PC-9 (cell line): ENCODE measurements at regions not wholly inside any gene's neighbourhood (a gene's known extent, or its start where the extent isn't known, plus 50 kb on each side); places are given as distances from the start of the nearest gene placed in this dataset.

Experiments used
- BruUV-seq: library from RNA; stranded (reverse); fragments of 400-500 nt; replicated peaks from 2 replicates; lab custom pipeline; 2021; lab: Mats Ljungman, UMichigan
- CTCF ChIA-PET: fragments of 300-600 bp; sonication (Branson Sonifier 250); formaldehyde crosslinking; loops from one replicate; lab custom pipeline; 2022; ENCODE audit warnings: antibody characterized with exemption; lab: Charles Lee
- POLR2A ChIA-PET: fragments of 300-600 bp; sonication (Branson Sonifier 250); formaldehyde crosslinking; loops from one replicate; lab custom pipeline; 2022; ENCODE audit warnings: antibody characterized with exemption; ENCODE audit not compliant: unreplicated experiment; lab: Charles Lee
- DNase-seq, 2 experiments: peaks; one replicate each; pipeline versions ENCODE4 v3.0.0 to v3.0.0-alpha.2; 2015 to 2022; ENCODE audit warnings: mixed read lengths in 1 of 2
- H2AFZ ChIP-seq: fragments of 200-600 bp; sonication (generic); 2 replicates; pipeline ENCODE4 v1.8.1; 2017; ENCODE audit warnings: antibody characterized with exemption
- H3F3A ChIP-seq: fragments of 200-600 bp; sonication (generic); 2 replicates; pipeline ENCODE4 v1.8.1; 2017; ENCODE audit warnings: antibody characterized with exemption, mild to moderate bottlenecking, low read depth; ENCODE audit not compliant: insufficient read depth
- H3K27ac ChIP-seq: fragments of 200-600 bp; sonication (generic); 2 replicates; pipeline ENCODE4 v1.6.1; 2016; ENCODE audit warnings: mixed run types
- H3K27me3 ChIP-seq: fragments of 200-600 bp; sonication (generic); 2 replicates; pipeline ENCODE4 v1.6.1; 2016; ENCODE audit warnings: low read depth, mixed run types; ENCODE audit not compliant: insufficient read depth
- H3K36me3 ChIP-seq: fragments of 200-600 bp; sonication (generic); 2 replicates; pipeline ENCODE4 v1.6.1; 2016; ENCODE audit warnings: low read depth, mixed run types
- H3K4me1 ChIP-seq: fragments of 200-600 bp; sonication (generic); replicated peaks from 2 replicates; pipeline ENCODE4 v1.6.1; 2016; ENCODE audit warnings: mixed run types; ENCODE audit not compliant: insufficient read depth
- H3K4me2 ChIP-seq: fragments of 200-600 bp; sonication (generic); 2 replicates; pipeline ENCODE4 v1.6.1; 2017; ENCODE audit warnings: mixed run types
- H3K4me3 ChIP-seq: fragments of 200-600 bp; sonication (generic); 2 replicates; pipeline ENCODE4 v1.6.1; 2016; ENCODE audit warnings: mixed run types
- H3K79me2 ChIP-seq: fragments of 200-600 bp; sonication (generic); 2 replicates; pipeline ENCODE4 v1.6.1; 2017; ENCODE audit warnings: low read depth, mixed run types
- H3K9me2 ChIP-seq: fragments of 200-600 bp; sonication (generic); 2 replicates; pipeline ENCODE4 v1.8.1; 2017; ENCODE audit warnings: mild to moderate bottlenecking; ENCODE audit not compliant: insufficient read depth
- H3K9me3 ChIP-seq: fragments of 200-600 bp; sonication (generic); 2 replicates; pipeline ENCODE4 v1.8.1; 2016; ENCODE audit warnings: low read depth; ENCODE audit not compliant: insufficient read depth
- H4K20me1 ChIP-seq: fragments of 200-600 bp; sonication (generic); 2 replicates; pipeline ENCODE4 v1.8.1; 2017; ENCODE audit not compliant: insufficient read depth
- CTCF ChIP-seq: fragments of 200-600 bp; sonication (generic); conservative IDR thresholded peaks from 2 replicates; pipeline ENCODE4 v1.6.1; 2017; ENCODE audit warnings: mixed run types, antibody characterized with exemption, mild to moderate bottlenecking, moderate library complexity
- EZH2 ChIP-seq: fragments of 200-600 bp; sonication (generic); IDR thresholded peaks from 2 replicates; pipeline ENCODE4 v1.8.0; 2017; ENCODE audit warnings: antibody characterized with exemption, low read depth
- intact Hi-C: fragments of 100-400 bp; cut with micrococcal nuclease; formaldehyde crosslinking; loops from one replicate; pipeline ENCODE4 v1.10.0; 2022; ENCODE audit not compliant: unreplicated experiment

- no TSS peak for BruUV-seq
- H3K4me2 ChIP-seq, result no peak overlapping the region
- H3K4me3 ChIP-seq, result no peak overlapping the region
- intact Hi-C loops, result no loop called here
- no peaks in the 10 kb centered on the region for H3F3A ChIP-seq
- no peaks in the 10 kb centered on the region for H4K20me1 ChIP-seq
- no peaks in the 10 kb centered on the region for H3K27me3 ChIP-seq
- TF ChIP-seq CTCF, result no peak
- TF ChIP-seq EZH2, result no peak
- ChIA-PET CTCF (no interaction called here), POLR2A (interaction anchor here (0.7 kb wide), 1 partner anchor 17 kb away, joined by 8 read pairs; no protein-coding TSS in a partner anchor)
- H2AFZ ChIP-seq, result no peak overlapping the region
- H3K9me2 ChIP-seq, result no peaks in the 10 kb centered on the region
- H3K27ac ChIP-seq, result no peak overlapping the region
- no peak for DNase-seq
- no peaks in the 10 kb centered on the region for H3K9me3 ChIP-seq
- no peaks in the 10 kb centered on the region for H3K79me2 ChIP-seq
- H3K36me3 ChIP-seq, result no peaks in the 10 kb centered on the region
- H3K4me1 ChIP-seq, result peaks cover 9% of the 10 kb centered on the region
Observed at GRCh38 chr5:74286734-74287695, 353.5 kb downstream of the ENC1 start.

GRCh38 chr5:74285675-74286280, 354.8 kb downstream of the ENC1 start:
- H3K79me2 ChIP-seq, result no peaks in the 10 kb centered on the region
- ChIA-PET POLR2A (no interaction called here), CTCF (no interaction called here)
- H3K4me3 ChIP-seq, result no peak overlapping the region
- H3K4me2 ChIP-seq, result no peak overlapping the region
- no peaks in the 10 kb centered on the region for H4K20me1 ChIP-seq
- intact Hi-C loops, result no loop called here
- no TSS peak for BruUV-seq
- no peaks in the 10 kb centered on the region for H3F3A ChIP-seq
- H3K4me1 ChIP-seq, result peaks cover 9% of the 10 kb centered on the region
- no peaks in the 10 kb centered on the region for H3K27me3 ChIP-seq
- no peaks in the 10 kb centered on the region for H3K36me3 ChIP-seq
- no peaks in the 10 kb centered on the region for H3K9me2 ChIP-seq
- H3K27ac ChIP-seq, result no peak overlapping the region
- H2AFZ ChIP-seq, result no peak overlapping the region
- H3K9me3 ChIP-seq, result no peaks in the 10 kb centered on the region
- DNase-seq, result no peak
- TF ChIP-seq EZH2, result no peak
- no peak for TF ChIP-seq CTCF

GRCh38 chr5:74282490-74282889, 358.0 kb downstream of the ENC1 start:
- H3K79me2 ChIP-seq, result no peaks in the 10 kb centered on the region
- TF ChIP-seq EZH2 (no peak), CTCF (no peak)
- no peak overlapping the region for H3K4me3 ChIP-seq
- no peaks in the 10 kb centered on the region for H3K27me3 ChIP-seq
- no peaks in the 10 kb centered on the region for H3K4me1 ChIP-seq
- no peak overlapping the region for H3K4me2 ChIP-seq
- DNase-seq, result no peak
- H3K27ac ChIP-seq, result no peak overlapping the region
- no peaks in the 10 kb centered on the region for H3K9me3 ChIP-seq
- H4K20me1 ChIP-seq, result no peaks in the 10 kb centered on the region
- no peak overlapping the region for H2AFZ ChIP-seq
- intact Hi-C loops, result no loop called here
- no TSS peak for BruUV-seq
- POLR2A ChIA-PET, result no interaction called here
- no peaks in the 10 kb centered on the region for H3K36me3 ChIP-seq
- H3F3A ChIP-seq, result no peaks in the 10 kb centered on the region
- CTCF ChIA-PET, result no interaction called here
- no peaks in the 10 kb centered on the region for H3K9me2 ChIP-seq
